Left colon (tissue), 2 donors: ENCODE measurements at regions not wholly inside any gene's neighbourhood (a gene's known extent, or its start where the extent isn't known, plus 50 kb on each side); places are given as distances from the start of the nearest gene placed in this dataset.
"Not testable (repeated sequence)": the region's sequence is repeated elsewhere in the genome, so short reads cannot be mapped to it uniquely, and the experiment has no call there.

Experiments used
- ATAC-seq: fragments of 200-7000 bp; cut with Tn5 transposase; one replicate; pipeline ENCODE4 v1.9.1; 2020; ENCODE audit warnings: mild to moderate bottlenecking, moderate library complexity
- DNase-seq, 2 donors: peaks; one replicate each; pipeline ENCODE4 v3.0.0-alpha.2; 2020
- intact Hi-C, 2 donors: fragments of 100-400 bp; cut with DNase I in 1 of 2; cut with micrococcal nuclease in 1 of 2; formaldehyde crosslinking; loops; one replicate each; pipeline versions ENCODE4 v1.11.2 to v1.14.0; 2022; cut with DNase I, micrococcal nuclease
- donor health status: DM: no; HTN: no; CAD: no.
- donor health status: DM: yes; HTN: yes; CAD: no.

GRCh38 chr9:87179553-87180340 is 232.4 kb upstream of the GAS1 start:
- DNase-seq, result no peak
- ATAC-seq, result no peak
- intact Hi-C loops, result no loop called here

GRCh38 chr9:87180361-87180760 is 233.1 kb upstream of the GAS1 start:
- intact Hi-C loops, result no loop called here
- no peak for DNase-seq
- ATAC-seq, result no peak

DNA sequence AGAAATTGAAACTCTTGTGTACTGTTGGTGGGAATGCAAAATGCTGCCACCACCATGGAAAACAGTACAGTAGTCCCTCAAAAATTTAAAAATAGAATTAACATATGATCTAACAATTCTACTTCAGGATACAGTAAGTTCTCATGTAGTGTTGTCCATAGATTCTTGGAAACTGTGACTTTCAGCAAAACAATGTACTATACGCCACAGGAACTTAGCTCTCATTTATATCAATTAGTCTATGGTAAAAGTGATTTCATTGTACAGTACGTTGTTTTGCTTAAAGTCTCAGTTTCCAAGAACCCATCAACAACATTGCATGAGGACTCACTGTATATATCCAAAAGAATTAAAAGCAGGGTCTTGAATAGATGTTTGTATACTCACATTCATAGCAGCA is 233.5 kb upstream of the GAS1 start:
- ATAC-seq, result no peak

DNA sequence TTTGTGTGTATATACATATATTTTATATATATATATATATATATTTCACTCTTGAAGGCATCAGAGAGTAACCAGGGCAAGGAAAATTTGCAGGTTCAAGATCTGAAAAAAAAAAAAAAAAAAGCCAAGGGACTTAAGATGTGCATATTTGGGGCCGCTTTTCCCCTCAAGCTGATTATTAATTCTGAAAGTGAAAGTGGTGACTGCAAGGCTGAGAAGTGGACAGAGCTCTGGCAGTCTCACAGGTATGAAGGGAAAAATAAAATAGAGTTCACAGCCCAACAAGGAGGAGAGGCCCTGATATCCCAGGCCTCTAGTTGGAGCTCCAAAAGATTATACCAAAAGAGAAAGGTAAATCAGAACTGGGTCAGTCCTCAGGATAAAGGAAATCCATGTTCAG is 234.4 kb upstream of the GAS1 start:
- DNase-seq, result no peak
- ATAC-seq, result no peak
- intact Hi-C loops, result no loop called here

More for the DNA sequence above, 233.5 kb upstream of the GAS1 start:
- intact Hi-C loops, result no loop called here
- no peak for DNase-seq

GRCh38 chr9:87184956-87185642 is 237.8 kb upstream of the GAS1 start:
- DNase-seq (no peak), ATAC-seq (no peak)
- intact Hi-C loops, result no loop called here

GRCh38 chr9:87187656-87188055 is 240.3 kb upstream of the GAS1 start:
- intact Hi-C loops, result no loop called here
- no peak for DNase-seq
- no peak for ATAC-seq

- DNase-seq (no peak), ATAC-seq (no peak)
- intact Hi-C loops, result no loop called here
These were observed 241.7 kb upstream of the GAS1 start for GRCh38 chr9:87189006-87189405.

GRCh38 chr9:87193151-87193550 is 245.8 kb upstream of the GAS1 start:
- intact Hi-C loops, result no loop called here
- DNase-seq (no peak), ATAC-seq (no peak)

GRCh38 chr9:87193925-87194868 is 246.9 kb upstream of the GAS1 start:
- DNase-seq, result no peak
- ATAC-seq, result no peak
- intact Hi-C loops, result no loop called here

DNA sequence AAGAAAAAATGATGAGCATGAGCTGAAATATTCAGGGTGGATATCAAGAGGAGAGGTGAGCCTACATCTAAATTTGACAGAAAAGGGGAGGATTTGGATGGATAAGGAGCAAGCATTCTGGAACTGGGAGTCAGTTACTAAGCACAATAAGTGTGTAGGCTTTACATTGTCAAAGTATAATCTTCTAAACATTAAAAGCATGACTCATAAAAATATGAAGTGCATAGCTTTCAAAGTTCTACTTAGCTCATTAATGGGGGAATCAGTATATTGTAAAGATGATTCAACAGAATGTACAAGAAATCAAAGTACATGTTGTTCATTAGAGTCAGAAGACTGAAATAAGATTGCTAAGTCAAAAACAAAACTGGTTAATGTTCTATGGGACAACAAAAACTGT is 248.0 kb upstream of the GAS1 start:
- ATAC-seq, result no peak
- intact Hi-C loops, result no loop called here
- no peak for DNase-seq

DNA sequence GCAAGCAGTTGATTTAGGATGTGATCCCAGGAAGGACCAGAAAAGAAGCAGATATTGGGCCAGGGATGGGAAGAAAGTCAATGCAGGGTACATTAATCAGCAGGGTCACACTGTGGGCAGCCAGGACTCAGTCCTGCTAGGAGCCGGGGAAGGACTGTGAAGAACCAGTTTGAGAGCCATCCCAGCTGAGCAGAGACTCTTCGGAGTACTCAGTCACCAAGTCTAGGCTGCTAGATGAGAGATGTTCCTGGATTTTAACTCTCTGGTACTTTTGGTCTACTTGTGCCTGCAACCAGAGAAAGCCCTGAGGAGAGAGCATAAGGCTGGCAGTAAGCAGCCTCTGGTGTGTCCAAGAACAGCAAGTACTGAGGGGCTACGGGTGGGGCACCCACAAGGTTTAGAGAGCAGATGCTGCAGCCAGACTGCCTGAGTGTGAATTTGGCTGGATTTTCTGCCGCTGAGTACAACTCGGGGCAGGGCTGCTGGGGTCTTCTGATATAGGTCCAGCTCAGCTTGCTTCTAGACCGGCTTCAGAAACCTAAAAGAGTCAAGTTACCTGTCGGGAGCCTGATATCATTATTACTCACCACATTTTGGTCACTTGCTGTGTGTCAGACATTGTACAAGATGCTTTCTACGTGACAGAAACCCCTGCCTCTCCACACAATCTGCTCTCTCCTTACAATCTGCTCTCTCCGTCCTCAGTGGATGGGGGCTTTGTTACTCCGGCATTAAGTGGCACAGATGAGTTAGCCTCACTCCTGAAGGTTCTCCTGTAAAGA is 250.2 kb upstream of the GAS1 start:
- ATAC-seq, result no peak
- intact Hi-C loops, result no loop called here
- no peak for DNase-seq

DNA sequence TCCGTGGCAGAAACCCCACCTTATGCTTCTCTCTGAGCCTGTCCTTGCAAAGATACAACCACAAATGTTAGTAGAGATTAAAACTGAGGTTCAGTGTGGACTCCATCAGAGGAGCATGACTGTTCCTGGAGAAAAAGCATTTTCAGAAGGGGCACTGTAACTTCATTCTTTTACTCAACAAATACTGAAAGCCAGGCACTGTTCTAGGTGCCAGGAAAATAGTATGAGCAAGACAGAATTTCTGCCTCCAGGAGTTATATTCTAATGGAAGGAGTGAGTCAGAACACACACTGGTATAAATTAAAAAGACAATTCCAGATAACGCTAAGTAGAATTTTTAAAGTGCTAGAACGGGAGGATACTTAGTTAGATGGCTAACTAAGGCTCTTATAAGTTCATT is 251.4 kb upstream of the GAS1 start:
- DNase-seq (no peak), ATAC-seq (no peak)
- intact Hi-C loops, result no loop called here

- ATAC-seq (no peak), DNase-seq (no peak)
- intact Hi-C loops, result no loop called here
These were observed 252.0 kb upstream of the GAS1 start for GRCh38 chr9:87199278-87199677.

DNA sequence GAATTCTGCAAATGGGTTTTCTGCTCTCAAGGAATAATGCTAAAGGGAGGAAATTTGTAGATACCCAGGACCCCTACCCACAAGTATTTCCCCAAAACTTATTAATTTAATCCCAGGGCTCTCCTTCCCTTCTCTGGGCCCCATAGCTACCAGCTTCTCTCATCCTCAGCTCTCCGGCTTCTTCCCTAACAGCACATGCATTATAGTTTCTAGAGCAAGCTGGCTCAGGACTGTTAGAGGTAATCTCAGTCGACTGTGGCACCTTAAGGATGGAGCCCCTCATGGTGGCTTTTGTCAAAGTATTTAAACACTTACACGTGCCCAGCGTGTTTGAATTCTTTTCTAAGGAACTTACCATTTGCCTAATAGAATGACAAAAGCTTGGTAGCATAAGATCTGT is 252.5 kb upstream of the GAS1 start:
- ATAC-seq (no peak), DNase-seq (no peak)

GRCh38 chr9:87201351-87201751 is 254.0 kb upstream of the GAS1 start:
- ATAC-seq (no peak), DNase-seq (no peak)
- intact Hi-C loops, result no loop called here

More for the DNA sequence above, 252.5 kb upstream of the GAS1 start:
- intact Hi-C loops, result no loop called here

DNA sequence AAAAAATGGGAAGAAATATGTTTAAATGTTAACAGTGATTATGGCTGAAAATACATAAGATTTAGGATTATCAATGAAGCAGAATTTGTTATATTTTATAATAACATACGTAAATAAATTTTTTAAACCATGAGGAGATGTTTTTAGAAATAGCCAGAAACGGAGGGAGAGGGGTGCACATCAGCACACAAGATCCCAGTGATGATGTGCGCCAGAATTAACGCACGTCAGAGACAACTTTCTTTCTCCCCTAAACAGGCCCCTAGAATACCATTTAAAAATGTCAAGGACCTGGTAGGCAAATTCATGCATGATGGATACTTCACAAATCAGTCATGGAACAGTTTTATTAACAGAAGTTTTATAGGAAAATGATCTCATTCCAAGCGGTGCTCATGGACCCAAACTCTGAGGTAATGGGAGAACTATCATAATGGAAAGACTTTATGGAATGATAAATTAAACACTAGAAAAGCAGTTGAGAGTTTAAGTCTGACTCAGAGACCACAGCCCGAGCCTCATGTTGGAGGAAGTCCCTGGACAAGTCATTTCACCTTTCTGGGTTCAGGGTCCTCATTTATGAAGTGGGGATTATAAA is 258.9 kb upstream of the GAS1 start:
- ATAC-seq, result no peak
- no peak for DNase-seq
- intact Hi-C loops, result no loop called here

DNA sequence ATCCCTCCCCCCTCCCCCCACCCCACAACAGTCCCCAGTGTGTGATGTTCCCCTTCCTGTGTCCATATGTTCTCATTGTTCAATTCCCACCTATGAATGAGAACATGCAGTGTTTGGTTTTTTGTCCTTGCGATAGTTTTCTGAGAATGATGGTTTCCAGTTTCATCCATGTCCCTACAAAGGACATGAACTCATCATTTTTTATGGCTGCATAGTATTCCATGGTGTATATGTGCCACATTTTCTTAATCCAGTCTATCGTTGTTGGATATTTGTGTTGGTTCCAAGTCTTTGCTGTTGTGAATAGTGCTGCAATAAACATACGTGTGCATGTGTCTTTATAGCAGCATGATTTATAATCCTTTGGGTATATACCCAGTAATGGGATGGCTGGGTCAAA is 263.4 kb upstream of the GAS1 start:
- ATAC-seq, intact Hi-C loops, DNase-seq: not testable (repeated sequence)

DNA sequence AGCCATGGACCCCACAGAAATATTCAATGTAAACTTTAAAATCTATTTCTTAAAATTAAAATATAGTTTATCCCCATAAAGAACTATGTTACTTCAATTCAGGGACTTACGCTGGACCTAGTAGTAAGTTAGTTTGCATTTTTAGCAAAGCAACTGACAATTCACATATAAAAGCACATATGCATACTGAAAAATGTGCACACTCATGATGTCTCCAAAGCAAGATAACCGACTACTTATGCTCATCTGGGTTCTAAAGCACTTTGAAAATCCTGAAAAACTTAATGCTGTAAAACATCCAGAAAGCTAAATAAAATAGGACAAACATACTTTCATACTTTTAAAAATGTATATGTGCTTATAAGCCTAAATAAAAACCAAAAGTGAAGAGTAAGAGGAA is 264.4 kb upstream of the GAS1 start:
- intact Hi-C loops, result no loop called here
- ATAC-seq, result no peak

More for the DNA sequence above, 264.4 kb upstream of the GAS1 start:
- no peak for DNase-seq
